MCF 10A (cell line): ENCODE measurements at regions not wholly inside any gene's neighbourhood (a gene's known extent, or its start where the extent isn't known, plus 50 kb on each side); places are given as distances from the start of the nearest gene placed in this dataset.

Experiments
- BruUV-seq: library from RNA; stranded (reverse); fragments of 400-500 nt; replicated peaks from 2 replicates; lab custom pipeline; 2021; lab: Mats Ljungman, UMichigan
- CTCF ChIA-PET: fragments of 300-600 bp; sonication (Branson Sonifier 250); formaldehyde crosslinking; extraction: SDS; loops from one replicate; lab custom pipeline; 2021; ENCODE audit warnings: antibody characterized with exemption, inconsistent platforms; lab: Yijun Ruan, JAX
- POLR2A ChIA-PET: fragments of 300-600, 350-650 bp; sonication (Branson Sonifier 250); formaldehyde crosslinking; extraction: SDS; loops from one replicate; lab custom pipeline; 2020; ENCODE audit warnings: antibody characterized with exemption, inconsistent platforms; lab: Yijun Ruan, JAX
- DNase-seq: peaks from one replicate; pipeline ENCODE4 v3.0.0-alpha.2; 2018; ENCODE audit not compliant: unreplicated experiment
- H3K27ac Mint-ChIP-seq: one replicate; pipeline ENCODE4 v1.8.0; 2022; ENCODE audit warnings: mild to moderate bottlenecking, low read depth, mixed read lengths; ENCODE audit not compliant: unreplicated experiment
- H3K27me3 Mint-ChIP-seq: one replicate; pipeline ENCODE4 v1.8.0; 2022; ENCODE audit warnings: mixed read lengths; ENCODE audit not compliant: insufficient read depth, unreplicated experiment
- H3K36me3 Mint-ChIP-seq: one replicate; pipeline ENCODE4 v1.8.0; 2022; ENCODE audit warnings: mild to moderate bottlenecking, moderate library complexity, mixed read lengths; ENCODE audit not compliant: insufficient read depth, unreplicated experiment
- H3K4me1 Mint-ChIP-seq: one replicate; pipeline ENCODE4 v1.8.0; 2022; ENCODE audit warnings: mixed read lengths; ENCODE audit not compliant: insufficient read depth, unreplicated experiment
- H3K4me3 Mint-ChIP-seq: one replicate; pipeline ENCODE4 v1.8.0; 2022; ENCODE audit warnings: mild to moderate bottlenecking, moderate library complexity, mixed read lengths; ENCODE audit not compliant: unreplicated experiment
- H3K9me3 Mint-ChIP-seq: one replicate; pipeline ENCODE4 v1.8.0; 2022; ENCODE audit warnings: mixed read lengths; ENCODE audit not compliant: unreplicated experiment
- intact Hi-C: fragments of 100-400 bp; cut with micrococcal nuclease; formaldehyde crosslinking; loops from 2 replicates; pipeline ENCODE4 v1.14.1; 2022
- TF ChIP-seq, protein P1 (sequence below): fragments of 200-600 bp; IDR thresholded peaks from one replicate; pipeline ENCODE4 v1.8.0; 2022; ENCODE audit warnings: antibody characterized with exemption, mild to moderate bottlenecking; ENCODE audit not compliant: unreplicated experiment

- no peaks in the 10 kb centered on the region for H3K9me3 Mint-ChIP-seq
- H3K4me1 Mint-ChIP-seq: no peaks in the 10 kb centered on the region
- no peak overlapping the region for H3K4me3 Mint-ChIP-seq
- POLR2A ChIA-PET: no interaction called here
- DNase-seq: no peak
- no peaks in the 10 kb centered on the region for H3K27me3 Mint-ChIP-seq
- intact Hi-C loops: no loop called here
- TF ChIP-seq, protein P1, sequence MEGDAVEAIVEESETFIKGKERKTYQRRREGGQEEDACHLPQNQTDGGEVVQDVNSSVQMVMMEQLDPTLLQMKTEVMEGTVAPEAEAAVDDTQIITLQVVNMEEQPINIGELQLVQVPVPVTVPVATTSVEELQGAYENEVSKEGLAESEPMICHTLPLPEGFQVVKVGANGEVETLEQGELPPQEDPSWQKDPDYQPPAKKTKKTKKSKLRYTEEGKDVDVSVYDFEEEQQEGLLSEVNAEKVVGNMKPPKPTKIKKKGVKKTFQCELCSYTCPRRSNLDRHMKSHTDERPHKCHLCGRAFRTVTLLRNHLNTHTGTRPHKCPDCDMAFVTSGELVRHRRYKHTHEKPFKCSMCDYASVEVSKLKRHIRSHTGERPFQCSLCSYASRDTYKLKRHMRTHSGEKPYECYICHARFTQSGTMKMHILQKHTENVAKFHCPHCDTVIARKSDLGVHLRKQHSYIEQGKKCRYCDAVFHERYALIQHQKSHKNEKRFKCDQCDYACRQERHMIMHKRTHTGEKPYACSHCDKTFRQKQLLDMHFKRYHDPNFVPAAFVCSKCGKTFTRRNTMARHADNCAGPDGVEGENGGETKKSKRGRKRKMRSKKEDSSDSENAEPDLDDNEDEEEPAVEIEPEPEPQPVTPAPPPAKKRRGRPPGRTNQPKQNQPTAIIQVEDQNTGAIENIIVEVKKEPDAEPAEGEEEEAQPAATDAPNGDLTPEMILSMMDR: no peak
- no TSS peak for BruUV-seq
- no peaks in the 10 kb centered on the region for H3K36me3 Mint-ChIP-seq
- CTCF ChIA-PET: no interaction called here
- H3K27ac Mint-ChIP-seq: no peak overlapping the region
Measured at GRCh38 chr7:11294965-11295364, 321.3 kb downstream of the PHF14 start.

DNA sequence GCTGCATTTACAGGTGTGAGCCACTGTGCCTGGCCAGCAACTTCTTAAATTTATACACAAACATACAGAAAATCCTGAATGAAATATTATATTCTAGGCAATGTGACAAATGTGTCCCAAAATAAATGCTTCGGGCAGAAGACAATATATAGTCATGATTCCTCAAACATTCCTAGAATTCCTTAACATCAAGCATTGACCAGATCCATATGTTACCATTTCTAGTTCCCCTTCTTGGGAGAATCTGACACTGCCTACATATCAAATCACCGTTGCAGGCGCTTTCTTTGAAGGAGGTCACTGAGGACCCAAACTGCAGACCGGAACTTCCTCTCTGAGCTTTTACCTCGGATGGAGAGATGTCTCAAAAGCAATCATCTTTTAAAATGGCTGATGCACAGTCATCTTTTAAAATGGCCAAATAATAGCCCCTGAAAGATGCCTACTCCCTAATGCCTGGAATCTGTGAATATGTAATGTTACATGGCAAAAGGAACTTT is 323.5 kb downstream of the PHF14 start:
- Mint-ChIP-seq H3K27ac (no peak overlapping the region), H3K27me3 (no peaks in the 10 kb centered on the region), H3K4me1 (no peaks in the 10 kb centered on the region), H3K4me3 (no peak overlapping the region), H3K36me3 (no peaks in the 10 kb centered on the region), H3K9me3 (no peaks in the 10 kb centered on the region)
- intact Hi-C loops: no loop called here
- POLR2A ChIA-PET: no interaction called here
- CTCF ChIA-PET: no interaction called here
- no TSS peak for BruUV-seq
- TF ChIP-seq, protein P1: no peak
- DNase-seq: no peak

- Mint-ChIP-seq H3K9me3 (peaks cover 6% of the 10 kb centered on the region), H3K4me1 (no peaks in the 10 kb centered on the region), H3K27me3 (no peaks in the 10 kb centered on the region), H3K4me3 (no peak overlapping the region), H3K36me3 (no peaks in the 10 kb centered on the region), H3K27ac (no peak overlapping the region)
- DNase-seq: no peak
- ChIA-PET CTCF (no interaction called here), POLR2A (no interaction called here)
- intact Hi-C loops: no loop called here
- no TSS peak for BruUV-seq
- TF ChIP-seq, protein P1: no peak
Measured at GRCh38 chr7:11297764-11298163, 324.1 kb downstream of the PHF14 start.

DNA sequence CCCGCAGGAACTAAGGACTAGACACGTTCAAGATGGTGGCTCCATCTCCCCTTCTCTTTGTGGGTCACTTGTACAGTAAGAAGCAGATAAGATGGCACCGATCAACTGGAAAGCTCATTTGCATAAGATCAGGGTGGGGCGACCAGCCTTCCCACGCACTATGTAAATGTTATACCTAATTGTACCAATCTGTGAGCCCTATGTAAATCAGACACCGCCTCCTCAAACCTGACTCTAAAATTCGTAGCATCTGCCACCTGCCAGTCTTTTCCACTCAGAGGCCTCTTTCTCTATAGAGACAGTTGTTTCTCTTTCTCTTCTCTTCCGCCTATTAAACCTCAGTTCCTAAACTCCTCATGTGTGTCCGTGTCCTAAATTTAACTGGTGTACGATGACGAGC is 324.5 kb downstream of the PHF14 start:
- ChIA-PET POLR2A (no interaction called here), CTCF (no interaction called here)
- TF ChIP-seq, protein P1: no peak
- H3K36me3 Mint-ChIP-seq: no peaks in the 10 kb centered on the region
- DNase-seq: no peak
- H3K4me3 Mint-ChIP-seq: no peak overlapping the region
- H3K27me3 Mint-ChIP-seq: no peaks in the 10 kb centered on the region
- BruUV-seq: no TSS peak
- no peak overlapping the region for H3K27ac Mint-ChIP-seq
- H3K9me3 Mint-ChIP-seq: peaks cover 9% of the 10 kb centered on the region
- intact Hi-C loops: no loop called here
- no peaks in the 10 kb centered on the region for H3K4me1 Mint-ChIP-seq
